ENCODE measurements at regions not wholly inside any gene's neighbourhood (a gene's known extent, or its start where the extent isn't known, plus 50 kb on each side); places are given as distances from the start of the nearest gene placed in this dataset.

DNA sequence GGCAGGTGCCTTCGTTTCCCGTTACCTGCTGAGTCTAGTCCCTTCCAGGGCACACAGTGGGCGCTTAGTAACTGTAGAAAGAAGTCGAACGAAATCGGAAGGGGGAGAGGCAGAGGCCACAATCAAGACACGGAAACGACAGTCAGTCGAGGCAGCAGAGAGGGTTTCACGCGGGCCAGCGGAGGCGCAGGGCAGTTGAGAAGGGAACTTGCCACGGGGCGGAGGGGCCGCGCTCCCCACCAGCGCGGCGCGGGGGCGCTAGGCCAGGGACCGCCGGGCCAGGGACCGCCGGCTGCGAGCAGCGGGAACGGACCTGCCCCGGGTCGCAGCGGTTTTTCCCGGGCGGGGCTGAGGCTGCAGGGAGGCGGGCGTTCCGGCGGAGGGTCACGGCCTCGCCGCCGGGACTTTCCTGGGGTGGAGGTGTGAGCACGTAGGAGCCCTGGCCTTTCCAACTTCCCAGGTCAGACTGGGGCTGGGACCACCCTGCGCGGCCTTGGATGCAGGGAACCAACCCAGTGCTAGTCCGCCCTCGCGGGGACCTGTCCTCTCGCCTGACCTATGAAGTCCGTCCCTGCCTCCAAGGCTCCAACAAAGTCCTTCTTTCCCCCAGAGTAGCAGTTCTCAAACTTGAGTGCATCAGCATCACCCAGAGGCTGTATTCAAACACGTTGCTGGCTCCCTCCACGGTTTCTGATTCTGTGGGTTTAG lies 150.1 kb upstream of the FGGY start:
- Histone ChIP-seq H2AFZ (ENCODE audit: insufficient read depth, low read length, poor library complexity) (peak overlapping the region; percentile 73), H2BK5ac (ENCODE audit: low read depth, low read length, poor library complexity) (peak overlapping the region; percentile 64), H4K91ac (ENCODE audit: low read depth, low read length) (peak overlapping the region; percentile 91), H3K9ac (ENCODE audit: low read length) (peak overlapping the region; percentile 46), H2BK120ac (ENCODE audit: insufficient read depth, low read length, poor library complexity) (peak overlapping the region; percentile 85), H3K14ac (ENCODE audit: low read length) (peak overlapping the region; percentile 84), H3K4me3 (ENCODE audit: low read depth, low read length) (peak overlapping the region; percentile 13), H3K4me2 (ENCODE audit: low read length) (peak overlapping the region; percentile 69), H3K27ac (ENCODE audit: low read depth, low read length) (no peak overlapping the region), H3K23ac (ENCODE audit: low read length) (no peak overlapping the region), H3K79me2 (ENCODE audit: control insufficient read depth, insufficient read depth, low read length, poor library complexity) (peaks cover 3% of the 10 kb centered on the region), H3K9me3 (ENCODE audit: insufficient read depth, low read depth, low read length) (no peaks in the 10 kb centered on the region), H3K18ac (ENCODE audit: low read length) (peak overlapping the region; percentile 84), H3K36me3 (ENCODE audit: control insufficient read depth in 1 of 2, insufficient read depth in 2 of 2, low read length in 2 of 2) (no peaks in the 10 kb centered on the region), H3K4me1 (ENCODE audit: control insufficient read depth in 1 of 2, insufficient read depth in 2 of 2, low read length in 2 of 2) (peaks cover 19 to 31% of the 10 kb centered on the region in 2 experiments), H3K4ac (ENCODE audit: low read depth, low read length) (peak overlapping the region; percentile 24), H2AK5ac (ENCODE audit: low read length) (no peak overlapping the region), H4K12ac (ENCODE audit: low read depth, low read length) (peak overlapping the region; percentile 58), H3K79me1 (ENCODE audit: low read length) (peaks cover 26% of the 10 kb centered on the region), H3K27me3 (ENCODE audit: insufficient read depth, low read length) (no peaks in the 10 kb centered on the region), H4K8ac (ENCODE audit: low read depth, low read length) (peak overlapping the region; percentile 74), H2BK12ac (ENCODE audit: low read length) (peak overlapping the region; percentile 88)
- DNase-seq = peak in 1 of 2 donors; percentile 57
- WGBS (ENCODE audit: extremely low coverage, insufficient coverage, insufficient read length) = no CpG with 5 or more reads among the region's 52 CpGs

DNA sequence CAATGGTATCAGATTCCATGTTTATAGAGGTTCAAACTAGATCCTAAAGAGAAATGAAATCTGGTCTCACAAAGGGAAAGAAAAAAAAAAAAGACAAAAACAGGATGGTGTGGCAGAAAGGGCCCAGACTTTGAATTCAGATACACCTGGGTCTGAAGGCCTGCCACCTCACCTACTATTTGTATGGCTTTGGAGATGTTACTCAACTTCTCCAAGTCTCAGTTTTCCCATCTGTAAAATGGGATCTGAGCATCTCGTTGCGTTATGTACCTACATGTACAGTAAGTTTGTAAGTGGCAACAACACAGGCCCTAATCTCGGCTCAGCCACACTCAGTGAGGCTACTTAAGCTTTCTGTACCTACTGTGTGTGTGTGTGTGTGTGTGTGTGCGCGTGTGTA lies 147.5 kb upstream of the FGGY start:
- no peak overlapping the region for H3K18ac ChIP-seq (ENCODE audit: low read length)
- H3K4me3 ChIP-seq (ENCODE audit: low read depth, low read length) = no peak overlapping the region
- H3K4me2 ChIP-seq (ENCODE audit: low read length) = no peak overlapping the region
- no peak overlapping the region for H2BK120ac ChIP-seq (ENCODE audit: insufficient read depth, low read length, poor library complexity)
- H3K23ac ChIP-seq (ENCODE audit: low read length) = no peak overlapping the region
- H3K14ac ChIP-seq (ENCODE audit: low read length) = peak overlapping the region; percentile 74
- H3K27me3 ChIP-seq (ENCODE audit: insufficient read depth, low read length) = no peaks in the 10 kb centered on the region
- H3K9ac ChIP-seq (ENCODE audit: low read length) = no peak overlapping the region
- no peak overlapping the region for H2AFZ ChIP-seq (ENCODE audit: insufficient read depth, low read length, poor library complexity)
- peak overlapping the region; percentile 96 for H2BK12ac ChIP-seq (ENCODE audit: low read length)
- no peak overlapping the region for H3K4ac ChIP-seq (ENCODE audit: low read depth, low read length)
- no peak overlapping the region for H4K12ac ChIP-seq (ENCODE audit: low read depth, low read length)
- peak overlapping the region; percentile 74 for H4K91ac ChIP-seq (ENCODE audit: low read depth, low read length)
- peak overlapping the region; percentile 60 for H4K8ac ChIP-seq (ENCODE audit: low read depth, low read length)
- no peak for DNase-seq
- no CpG with 5 or more reads among the region's 5 CpGs for WGBS (ENCODE audit: extremely low coverage, insufficient coverage, insufficient read length)
- H3K27ac ChIP-seq (ENCODE audit: low read depth, low read length) = no peak overlapping the region
- no peak overlapping the region for H2BK5ac ChIP-seq (ENCODE audit: low read depth, low read length, poor library complexity)
- no peaks in the 10 kb centered on the region for H3K36me3 ChIP-seq (ENCODE audit: control insufficient read depth in 1 of 2, insufficient read depth in 2 of 2, low read length in 2 of 2)
- H3K9me3 ChIP-seq (ENCODE audit: insufficient read depth, low read depth, low read length) = no peaks in the 10 kb centered on the region
- peak overlapping the region; percentile 88 for H2AK5ac ChIP-seq (ENCODE audit: low read length)
- H3K79me2 ChIP-seq (ENCODE audit: control insufficient read depth, insufficient read depth, low read length, poor library complexity) = peaks cover 3% of the 10 kb centered on the region
- H3K4me1 ChIP-seq (ENCODE audit: control insufficient read depth in 1 of 2, insufficient read depth in 2 of 2, low read length in 2 of 2) = peaks cover 13 to 23% of the 10 kb centered on the region in 2 experiments
- peaks cover 21% of the 10 kb centered on the region for H3K79me1 ChIP-seq (ENCODE audit: low read length)

DNA sequence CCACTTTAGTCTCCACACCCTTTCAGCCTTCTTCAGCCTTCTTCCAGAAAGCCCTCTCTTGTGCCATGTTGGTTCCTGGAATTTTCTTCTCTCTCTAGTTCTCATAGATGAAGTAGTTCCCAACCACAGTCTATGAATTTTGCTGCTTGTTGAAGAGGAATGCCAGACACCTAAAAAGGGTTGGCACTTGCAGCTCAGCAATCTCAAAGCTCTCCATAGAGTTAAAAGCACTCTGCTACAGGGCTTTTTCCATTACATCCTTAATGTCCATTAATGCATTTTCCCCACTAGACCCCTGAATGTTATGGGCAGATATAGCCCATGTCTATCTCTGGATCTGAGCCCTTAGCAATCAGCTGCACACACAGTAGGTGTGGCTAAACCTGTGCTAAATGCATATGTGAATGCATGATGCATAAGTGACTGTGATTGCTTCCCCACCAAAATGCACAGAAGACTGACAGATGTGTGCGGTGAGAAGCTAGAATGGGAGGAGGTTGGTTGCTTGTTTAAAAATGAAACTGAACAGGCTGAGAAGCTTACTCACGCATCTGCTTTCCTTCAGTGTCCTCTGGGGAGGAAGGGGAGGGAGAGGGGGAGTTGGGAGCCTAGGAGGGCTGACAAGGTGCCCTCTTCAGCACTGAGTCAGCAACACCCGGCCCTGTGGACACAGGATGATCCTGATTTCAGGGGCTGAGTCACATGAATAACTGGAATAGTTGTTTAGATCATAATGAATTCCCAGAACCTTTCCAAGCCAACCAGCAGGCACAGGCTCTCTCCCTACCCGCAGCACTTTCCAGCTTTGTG lies 146.1 kb upstream of the FGGY start:
- H4K8ac ChIP-seq (ENCODE audit: low read depth, low read length) = no peak overlapping the region
- H3K9me3 ChIP-seq (ENCODE audit: insufficient read depth, low read depth, low read length) = no peaks in the 10 kb centered on the region
- H4K12ac ChIP-seq (ENCODE audit: low read depth, low read length) = no peak overlapping the region
- H3K4me3 ChIP-seq (ENCODE audit: low read depth, low read length) = no peak overlapping the region
- no peak overlapping the region for H3K18ac ChIP-seq (ENCODE audit: low read length)
- no CpG with 5 or more reads among the region's 4 CpGs for WGBS (ENCODE audit: extremely low coverage, insufficient coverage, insufficient read length)
- H3K23ac ChIP-seq (ENCODE audit: low read length) = no peak overlapping the region
- peak overlapping the region; percentile 18 for H2BK12ac ChIP-seq (ENCODE audit: low read length)
- H3K4me1 ChIP-seq (ENCODE audit: control insufficient read depth in 1 of 2, insufficient read depth in 2 of 2, low read length in 2 of 2) = peaks cover 13 to 25% of the 10 kb centered on the region in 2 experiments
- no peaks in the 10 kb centered on the region for H3K36me3 ChIP-seq (ENCODE audit: control insufficient read depth in 1 of 2, insufficient read depth in 2 of 2, low read length in 2 of 2)
- H2AK5ac ChIP-seq (ENCODE audit: low read length) = no peak overlapping the region
- no peak overlapping the region for H3K9ac ChIP-seq (ENCODE audit: low read length)
- peak overlapping the region; percentile 55 for H3K4me2 ChIP-seq (ENCODE audit: low read length)
- no peak overlapping the region for H3K14ac ChIP-seq (ENCODE audit: low read length)
- no peak overlapping the region for H2AFZ ChIP-seq (ENCODE audit: insufficient read depth, low read length, poor library complexity)
- DNase-seq = peak; percentile 95 to 98
- no peaks in the 10 kb centered on the region for H3K27me3 ChIP-seq (ENCODE audit: insufficient read depth, low read length)
- H4K91ac ChIP-seq (ENCODE audit: low read depth, low read length) = peak overlapping the region; percentile 63
- H3K79me1 ChIP-seq (ENCODE audit: low read length) = peaks cover 25% of the 10 kb centered on the region
- no peak overlapping the region for H2BK5ac ChIP-seq (ENCODE audit: low read depth, low read length, poor library complexity)
- H3K4ac ChIP-seq (ENCODE audit: low read depth, low read length) = no peak overlapping the region
- H2BK120ac ChIP-seq (ENCODE audit: insufficient read depth, low read length, poor library complexity) = no peak overlapping the region
- H3K27ac ChIP-seq (ENCODE audit: low read depth, low read length) = peak overlapping the region; percentile 85
- peaks cover 3% of the 10 kb centered on the region for H3K79me2 ChIP-seq (ENCODE audit: control insufficient read depth, insufficient read depth, low read length, poor library complexity)

DNA sequence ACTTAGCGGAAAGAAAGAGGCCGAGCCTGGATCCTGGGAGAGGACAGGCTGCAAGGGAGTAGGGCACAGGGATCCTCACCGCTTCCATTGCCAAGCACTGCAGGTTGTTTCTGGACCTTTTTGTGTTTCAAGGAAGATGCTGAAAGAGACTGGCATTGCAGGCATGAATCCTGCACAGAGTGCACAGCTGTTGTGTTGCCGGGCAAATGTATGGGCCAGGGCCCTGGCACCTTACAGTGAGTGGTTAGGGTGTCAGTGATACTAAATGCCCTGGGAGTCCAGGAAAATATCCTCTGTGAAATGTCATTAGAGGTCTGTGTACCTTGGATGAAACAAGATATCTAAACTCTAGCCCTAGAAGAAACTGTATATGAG lies 145.5 kb upstream of the FGGY start:
- no peak overlapping the region for H3K18ac ChIP-seq (ENCODE audit: low read length)
- no peak overlapping the region for H3K4ac ChIP-seq (ENCODE audit: low read depth, low read length)
- H3K27ac ChIP-seq (ENCODE audit: low read depth, low read length) = peak overlapping the region; percentile 76
- H4K12ac ChIP-seq (ENCODE audit: low read depth, low read length) = no peak overlapping the region
- WGBS (ENCODE audit: extremely low coverage, insufficient coverage, insufficient read length) = no CpG with 5 or more reads among the region's 4 CpGs
- H3K9ac ChIP-seq (ENCODE audit: low read length) = no peak overlapping the region
- H2BK12ac ChIP-seq (ENCODE audit: low read length) = no peak overlapping the region
- no peak overlapping the region for H2AK5ac ChIP-seq (ENCODE audit: low read length)
- H3K9me3 ChIP-seq (ENCODE audit: insufficient read depth, low read depth, low read length) = no peaks in the 10 kb centered on the region
- no peak for DNase-seq
- H4K8ac ChIP-seq (ENCODE audit: low read depth, low read length) = no peak overlapping the region
- H3K14ac ChIP-seq (ENCODE audit: low read length) = peak overlapping the region; percentile 3
- peaks cover 3% of the 10 kb centered on the region for H3K79me2 ChIP-seq (ENCODE audit: control insufficient read depth, insufficient read depth, low read length, poor library complexity)
- H3K4me1 ChIP-seq (ENCODE audit: control insufficient read depth in 1 of 2, insufficient read depth in 2 of 2, low read length in 2 of 2) = peaks cover 13 to 25% of the 10 kb centered on the region in 2 experiments
- H3K23ac ChIP-seq (ENCODE audit: low read length) = no peak overlapping the region
- H2BK5ac ChIP-seq (ENCODE audit: low read depth, low read length, poor library complexity) = peak overlapping the region; percentile 3
- H3K79me1 ChIP-seq (ENCODE audit: low read length) = peaks cover 25% of the 10 kb centered on the region
- H3K36me3 ChIP-seq (ENCODE audit: control insufficient read depth in 1 of 2, insufficient read depth in 2 of 2, low read length in 2 of 2) = no peaks in the 10 kb centered on the region
- no peak overlapping the region for H2AFZ ChIP-seq (ENCODE audit: insufficient read depth, low read length, poor library complexity)
- peak overlapping the region; percentile 23 for H3K4me2 ChIP-seq (ENCODE audit: low read length)
- peak overlapping the region; percentile 63 for H4K91ac ChIP-seq (ENCODE audit: low read depth, low read length)
- no peak overlapping the region for H2BK120ac ChIP-seq (ENCODE audit: insufficient read depth, low read length, poor library complexity)
- no peaks in the 10 kb centered on the region for H3K27me3 ChIP-seq (ENCODE audit: insufficient read depth, low read length)
- no peak overlapping the region for H3K4me3 ChIP-seq (ENCODE audit: low read depth, low read length)

Measured in trophoblast cell (in vitro differentiated cells and primary cell).